ENCODE measurements at regions not wholly inside any gene's neighbourhood (a gene's known extent, or its start where the extent isn't known, plus 50 kb on each side); places are given as distances from the start of the nearest gene placed in this dataset.

DNA sequence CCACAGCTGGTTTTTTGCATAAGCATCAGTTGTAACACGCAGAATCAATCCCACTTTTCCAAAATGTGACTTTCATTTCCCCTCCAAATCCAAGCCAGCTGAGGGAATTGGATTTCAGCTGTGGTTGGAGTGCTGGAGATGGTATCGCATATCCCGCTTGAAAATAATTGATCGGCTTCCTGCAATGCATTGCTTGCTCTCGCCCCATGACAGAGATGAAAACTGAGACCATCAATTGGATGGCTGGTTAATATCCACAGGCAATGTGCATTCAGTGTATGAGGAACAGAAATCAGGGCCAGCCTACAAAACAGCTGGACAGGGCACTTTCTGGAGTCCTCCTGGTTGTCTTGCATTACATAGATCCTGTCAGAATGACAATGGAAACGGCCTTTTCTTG is 135.3 kb downstream of the MAIP1 start:
- no peak for TF ChIP-seq POLR2A (IDR thresholded peaks at IDR 0.05)
- TF ChIP-seq, protein P1, sequence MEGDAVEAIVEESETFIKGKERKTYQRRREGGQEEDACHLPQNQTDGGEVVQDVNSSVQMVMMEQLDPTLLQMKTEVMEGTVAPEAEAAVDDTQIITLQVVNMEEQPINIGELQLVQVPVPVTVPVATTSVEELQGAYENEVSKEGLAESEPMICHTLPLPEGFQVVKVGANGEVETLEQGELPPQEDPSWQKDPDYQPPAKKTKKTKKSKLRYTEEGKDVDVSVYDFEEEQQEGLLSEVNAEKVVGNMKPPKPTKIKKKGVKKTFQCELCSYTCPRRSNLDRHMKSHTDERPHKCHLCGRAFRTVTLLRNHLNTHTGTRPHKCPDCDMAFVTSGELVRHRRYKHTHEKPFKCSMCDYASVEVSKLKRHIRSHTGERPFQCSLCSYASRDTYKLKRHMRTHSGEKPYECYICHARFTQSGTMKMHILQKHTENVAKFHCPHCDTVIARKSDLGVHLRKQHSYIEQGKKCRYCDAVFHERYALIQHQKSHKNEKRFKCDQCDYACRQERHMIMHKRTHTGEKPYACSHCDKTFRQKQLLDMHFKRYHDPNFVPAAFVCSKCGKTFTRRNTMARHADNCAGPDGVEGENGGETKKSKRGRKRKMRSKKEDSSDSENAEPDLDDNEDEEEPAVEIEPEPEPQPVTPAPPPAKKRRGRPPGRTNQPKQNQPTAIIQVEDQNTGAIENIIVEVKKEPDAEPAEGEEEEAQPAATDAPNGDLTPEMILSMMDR (IDR thresholded peaks at IDR 0.05): no peak
